NCI-H446 treated with DMSO at 0.1 percent for 48 hours (cell line): ENCODE measurements at regions not wholly inside any gene's neighbourhood (a gene's known extent, or its start where the extent isn't known, plus 50 kb on each side); places are given as distances from the start of the nearest gene placed in this dataset.
"Not testable (repeated sequence)": the region's sequence is repeated elsewhere in the genome, so short reads cannot be mapped to it uniquely, and the experiment has no call there.

Source experiments
- DNase-seq: peaks from one replicate; lab custom pipeline; 2025; lab: John Stamatoyannopoulos, UW

- DNase-seq, result no peak
Observed at GRCh38 chr3:135636596-135636995, 328.9 kb upstream of the PPP2R3A start.

- DNase-seq, result no peak
Observed at GRCh38 chr3:135637013-135637412, 328.5 kb upstream of the PPP2R3A start.

DNA sequence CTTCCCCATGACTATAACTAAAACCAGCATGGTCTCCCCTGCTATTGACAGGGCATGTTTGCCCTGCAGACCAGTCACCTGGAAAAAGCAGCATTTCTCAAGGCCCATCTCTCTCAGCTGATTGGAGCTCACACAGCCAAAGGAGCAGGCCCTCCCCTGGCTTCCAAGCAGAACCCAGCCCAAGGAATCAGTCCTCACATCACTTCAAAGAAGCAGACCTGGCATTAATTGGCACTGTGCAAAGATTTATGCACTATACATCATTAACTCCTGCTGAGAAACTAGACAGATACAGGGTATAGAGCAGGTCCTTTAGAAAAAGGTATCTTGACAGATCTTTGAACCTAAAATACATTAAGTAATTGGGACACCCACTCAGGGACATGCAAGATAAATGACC lies 323.8 kb upstream of the PPP2R3A start:
- DNase-seq, result no peak

- DNase-seq, result no peak
Observed at GRCh38 chr3:135645541-135645940, 320.0 kb upstream of the PPP2R3A start.

GRCh38 chr3:135646873-135647272 lies 318.7 kb upstream of the PPP2R3A start:
- no peak for DNase-seq

GRCh38 chr3:135649361-135649760 lies 316.2 kb upstream of the PPP2R3A start:
- DNase-seq, result no peak

DNA sequence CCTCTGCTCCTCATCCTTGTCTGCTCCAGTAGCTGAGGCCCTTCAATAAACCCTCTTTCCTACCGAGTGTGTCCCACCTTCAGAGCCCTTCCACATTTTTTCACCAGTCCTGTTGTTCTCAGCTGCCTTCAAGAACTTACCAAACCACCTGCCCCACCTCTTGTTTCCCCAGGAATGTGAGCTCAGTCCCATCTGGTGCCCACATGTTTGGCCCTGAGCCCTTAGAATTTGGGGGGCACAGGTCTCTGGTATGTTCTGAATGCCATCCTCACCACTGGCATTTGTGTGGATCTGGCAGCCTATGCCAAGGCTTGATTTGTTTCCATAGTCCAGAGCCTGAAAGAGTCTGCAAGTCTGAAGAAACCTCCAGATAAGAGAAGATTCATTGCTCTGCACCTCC lies 315.2 kb upstream of the PPP2R3A start:
- no peak for DNase-seq

DNA sequence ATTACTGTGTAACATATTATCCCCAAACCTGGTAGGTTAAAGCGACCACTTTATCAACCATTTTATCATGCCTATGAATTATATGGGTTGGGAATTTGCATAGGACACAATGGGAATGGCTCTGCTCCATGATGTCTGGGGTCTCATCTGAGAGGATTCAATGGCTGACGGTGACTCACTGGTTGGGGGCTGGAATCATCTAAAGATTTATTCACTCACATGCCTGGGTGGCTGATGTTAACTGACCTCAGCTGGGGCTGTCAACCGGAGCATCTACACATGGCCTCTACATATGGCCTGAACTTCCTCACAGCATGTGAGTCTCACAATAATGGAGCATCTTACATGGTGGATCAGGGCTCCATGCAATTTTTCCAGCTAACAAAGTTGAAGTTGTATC lies 313.1 kb upstream of the PPP2R3A start:
- DNase-seq, result no peak

- no peak for DNase-seq
Observed at GRCh38 chr3:135655328-135655727, 310.2 kb upstream of the PPP2R3A start.

- DNase-seq, result not testable (repeated sequence)
Observed at GRCh38 chr3:135658451-135658850, 307.1 kb upstream of the PPP2R3A start.

GRCh38 chr3:135667061-135667460 lies 298.5 kb upstream of the PPP2R3A start:
- DNase-seq, result no peak

DNA sequence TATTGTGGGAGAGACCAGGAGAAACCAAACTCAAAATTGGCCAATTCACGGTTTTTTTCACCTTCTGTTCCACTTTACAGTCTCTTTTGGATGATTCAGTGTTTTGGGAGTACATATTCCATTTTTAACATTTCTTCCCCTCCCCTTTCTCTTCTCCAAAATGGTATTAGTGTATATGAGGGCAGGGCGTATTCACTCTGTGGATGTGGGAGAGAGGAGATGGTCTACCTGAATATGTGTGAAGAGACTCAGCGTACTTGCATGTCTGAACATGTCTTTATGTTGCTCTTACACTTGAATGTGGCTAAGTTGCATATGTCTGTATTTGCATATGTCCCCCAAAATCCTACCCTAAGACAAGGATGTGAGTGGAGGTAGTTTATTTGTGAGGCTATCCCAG lies 291.0 kb upstream of the PPP2R3A start:
- DNase-seq, result no peak

DNA sequence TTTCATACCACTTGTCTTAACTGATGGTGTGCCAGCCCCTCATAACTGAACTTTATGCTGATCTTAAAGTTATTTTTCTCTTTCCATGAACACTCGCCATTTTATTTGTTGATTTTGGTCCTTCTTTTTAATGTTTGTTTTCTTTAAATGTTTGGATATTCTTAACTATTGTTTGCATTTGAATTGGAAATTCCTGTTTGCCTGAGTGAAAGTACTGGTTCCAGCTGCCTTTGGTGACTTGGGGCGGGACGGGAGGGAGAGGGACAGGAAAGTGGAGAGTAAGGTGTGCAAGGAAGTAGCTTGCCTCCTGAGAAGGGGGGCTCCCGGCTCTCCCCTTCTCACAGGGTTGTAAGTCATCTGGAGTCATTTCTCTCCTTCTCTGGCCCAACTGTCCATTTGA lies 287.1 kb upstream of the PPP2R3A start:
- DNase-seq, result no peak

GRCh38 chr3:135688003-135688402 lies 277.5 kb upstream of the PPP2R3A start:
- DNase-seq, result no peak

GRCh38 chr3:135690664-135691063 lies 274.9 kb upstream of the PPP2R3A start:
- DNase-seq, result no peak

GRCh38 chr3:135691240-135691639 lies 274.3 kb upstream of the PPP2R3A start:
- no peak for DNase-seq

DNA sequence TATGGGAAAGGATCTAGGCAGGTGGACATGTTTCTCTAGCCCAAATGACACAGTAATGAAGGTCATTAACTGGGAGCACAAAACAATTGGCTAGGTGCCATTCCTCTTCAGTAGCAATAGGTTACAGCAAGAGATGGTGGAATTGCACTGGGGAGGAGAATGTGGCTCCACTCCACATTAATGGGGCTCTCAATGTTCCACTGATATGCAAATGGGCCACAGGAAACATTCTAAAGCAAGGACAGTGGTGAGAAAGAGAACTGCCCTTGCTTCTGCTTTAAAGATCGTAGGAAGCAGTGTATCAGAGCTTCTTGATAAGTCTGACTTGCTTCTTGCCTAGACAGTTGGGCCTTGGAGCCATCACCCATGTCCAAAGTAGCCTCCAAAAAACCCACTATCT lies 271.4 kb upstream of the PPP2R3A start:
- no peak for DNase-seq

DNA sequence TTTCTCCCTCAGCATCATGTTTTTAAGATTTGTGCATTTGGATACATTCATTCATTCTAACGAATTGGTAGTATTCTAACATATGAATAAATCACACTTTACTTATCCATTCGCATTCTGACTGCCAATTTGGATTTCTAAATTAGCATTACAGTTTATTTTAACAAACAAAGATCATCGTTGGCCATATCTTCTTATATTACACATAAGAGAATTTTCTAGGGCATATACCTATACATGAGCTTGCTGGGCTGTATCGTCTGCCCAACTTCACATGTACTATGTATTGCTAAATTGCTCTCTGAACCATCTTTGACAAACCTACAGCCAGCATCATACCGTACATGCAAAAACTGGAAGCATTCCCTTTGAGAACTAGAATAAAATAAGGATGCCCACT lies 265.8 kb upstream of the PPP2R3A start:
- DNase-seq, result no peak

DNA sequence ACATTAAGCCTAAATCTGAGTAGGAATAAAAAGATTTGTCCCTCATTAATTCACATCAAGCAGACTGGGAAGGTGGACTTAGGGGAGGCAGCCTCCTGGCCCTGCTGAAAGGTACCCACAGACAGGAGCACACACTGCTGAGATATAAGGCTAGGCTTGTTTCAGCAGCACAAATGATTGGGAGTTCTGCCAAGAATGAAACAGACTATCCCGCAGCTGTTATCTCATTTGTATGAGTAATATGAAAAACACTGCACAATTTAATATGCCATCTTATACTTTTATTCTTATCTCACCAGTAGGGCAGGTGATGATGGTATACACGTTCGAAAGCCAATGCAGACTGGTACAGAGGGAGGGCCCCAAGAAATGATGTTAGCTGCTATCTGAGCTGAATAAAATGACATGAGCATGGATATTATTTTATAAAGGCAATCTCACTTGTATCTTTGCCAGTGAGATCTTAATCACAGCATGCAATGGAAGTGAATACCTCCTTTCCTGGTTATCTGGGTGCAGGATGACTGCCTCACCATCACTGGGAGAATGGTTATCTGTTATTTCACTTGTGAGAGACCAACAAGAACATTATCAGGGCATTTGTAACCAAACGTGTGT lies 258.7 kb upstream of the PPP2R3A start:
- DNase-seq, result no peak

DNA sequence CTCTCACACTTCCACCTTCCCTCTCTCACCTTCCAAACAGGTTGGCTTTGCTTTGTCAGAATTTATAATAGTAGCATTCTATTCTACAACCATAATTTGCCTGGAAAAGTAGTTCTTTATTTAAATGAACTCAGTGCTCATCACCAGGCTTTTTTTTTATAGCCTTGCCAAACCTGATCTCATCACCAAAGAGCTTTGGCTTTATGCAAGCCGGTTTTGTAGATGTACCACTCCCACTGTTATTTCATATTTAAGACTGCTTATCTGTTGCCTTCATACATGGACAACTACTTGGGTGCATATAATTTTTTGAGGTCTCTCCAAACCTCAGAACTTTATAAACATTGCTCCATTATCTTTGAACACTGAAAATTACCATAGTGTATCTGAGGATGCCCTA lies 246.1 kb upstream of the PPP2R3A start:
- DNase-seq, result no peak

DNA sequence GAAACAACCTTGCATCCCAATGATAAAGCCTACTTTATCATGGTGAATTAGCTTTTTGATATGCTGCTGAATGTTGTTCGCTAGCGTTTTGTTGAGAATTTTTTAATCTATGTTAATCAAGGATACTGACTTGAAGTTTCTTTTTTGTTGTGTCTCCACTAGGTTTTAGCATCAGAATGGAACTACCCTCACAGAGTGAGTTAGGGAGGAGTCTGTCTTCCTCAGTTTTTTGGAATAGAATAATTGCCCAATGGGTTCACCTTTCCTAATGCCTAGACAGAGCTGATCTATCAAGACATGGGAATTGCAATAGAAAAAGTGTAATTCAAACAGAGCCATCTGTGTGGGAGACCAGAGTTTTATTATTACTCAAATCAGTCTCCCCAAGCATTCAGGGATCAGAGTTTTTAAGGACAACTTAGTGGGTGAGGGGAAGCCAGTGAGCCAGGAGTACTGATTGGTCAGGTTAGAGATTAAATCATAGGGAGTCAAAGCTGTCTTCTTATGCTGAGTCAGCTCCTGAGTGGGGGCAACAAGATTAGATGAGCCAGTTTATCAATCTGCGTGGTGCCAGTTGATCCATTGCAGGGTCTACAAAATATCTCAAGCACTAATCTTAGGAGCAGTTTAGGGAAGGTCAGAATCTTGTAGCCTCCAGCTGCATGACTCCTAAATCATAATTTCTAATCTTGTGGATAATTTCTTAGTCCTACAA lies 237.4 kb upstream of the PPP2R3A start:
- DNase-seq, result no peak

- DNase-seq, result no peak
Observed at GRCh38 chr3:135731546-135731945, 234.0 kb upstream of the PPP2R3A start.

GRCh38 chr3:135736740-135737139 lies 228.8 kb upstream of the PPP2R3A start:
- no peak for DNase-seq

GRCh38 chr3:135739779-135740178 lies 225.7 kb upstream of the PPP2R3A start:
- no peak for DNase-seq
